DND-41 (cell line): ENCODE measurements at regions not wholly inside any gene's neighbourhood (a gene's known extent, or its start where the extent isn't known, plus 50 kb on each side); places are given as distances from the start of the nearest gene placed in this dataset.

Source experiments
- ATAC-seq: fragments of 200-7000 bp; cut with Tn5 transposase; 3 replicates; pipeline ENCODE4 v1.9.1; 2021; ENCODE audit warnings: low read depth; ENCODE audit not compliant: insufficient read depth
- DNase-seq: peaks from one replicate; pipeline ENCODE4 v3.0.0-alpha.2; 2020
- H2AFZ ChIP-seq: 2 replicates; pipeline ENCODE4 v1.6.0; 2012; ENCODE audit warnings: low read depth, low read length
- H3K27ac ChIP-seq: 2 replicates; pipeline ENCODE4 v1.5.1; 2012; ENCODE audit warnings: low read length, inconsistent platforms
- H3K27me3 ChIP-seq: fragments of 200-600 bp; sonication (generic); 2 replicates; pipeline ENCODE4 v1.6.0; 2012; ENCODE audit warnings: low read length, mild to moderate bottlenecking, inconsistent platforms; ENCODE audit not compliant: insufficient read depth, poor library complexity
- H3K36me3 ChIP-seq: 2 replicates; pipeline ENCODE4 v1.5.1; 2012; ENCODE audit warnings: low read length, inconsistent platforms; ENCODE audit not compliant: insufficient read depth
- H3K4me1 ChIP-seq: 2 replicates; pipeline ENCODE4 v1.5.1; 2012; ENCODE audit warnings: mild to moderate bottlenecking, low read length; ENCODE audit not compliant: insufficient read depth
- H3K4me2 ChIP-seq: 2 replicates; pipeline ENCODE4 v1.6.0; 2012; ENCODE audit warnings: mild to moderate bottlenecking, moderate library complexity, low read length, inconsistent platforms; ENCODE audit not compliant: insufficient read depth
- H3K4me3 ChIP-seq, 2 experiments: fragments of 200-600 bp in 1 of 2; shearing (Covaris generic) in 1 of 2; 2 replicates each; pipeline ENCODE4 v1.5.1; 2012 to 2016; ENCODE audit warnings: inconsistent platforms in 2 of 2, low read length in 2 of 2, mild to moderate bottlenecking in 2 of 2, low read depth in 1 of 2, moderate library complexity in 1 of 2
- H3K79me2 ChIP-seq: 2 replicates; pipeline ENCODE4 v1.6.0; 2012; ENCODE audit warnings: low read length, inconsistent platforms; ENCODE audit not compliant: insufficient read depth
- H3K9ac ChIP-seq: 2 replicates; pipeline ENCODE4 v1.6.0; 2012; ENCODE audit warnings: low read depth, mild to moderate bottlenecking, inconsistent platforms, low read length, moderate library complexity
- H3K9me3 ChIP-seq: 2 replicates; pipeline ENCODE4 v1.5.1; 2012; ENCODE audit warnings: low read length, moderate library complexity, mild to moderate bottlenecking, inconsistent platforms; ENCODE audit not compliant: insufficient read depth, severe bottlenecking
- H4K20me1 ChIP-seq: 2 replicates; pipeline ENCODE4 v1.6.0; 2012; ENCODE audit warnings: low read length; ENCODE audit not compliant: insufficient read depth
- EZH2 ChIP-seq: IDR thresholded peaks from 3 replicates; pipeline ENCODE4 v1.6.1; 2012; ENCODE audit warnings: borderline replicate concordance, low read depth, mild to moderate bottlenecking, moderate library complexity, low read length, inconsistent platforms; ENCODE audit not compliant: severe bottlenecking
- TF ChIP-seq, protein P1 (sequence below): IDR thresholded peaks from 2 replicates; pipeline ENCODE4 v1.5.1; 2012; ENCODE audit warnings: borderline replicate concordance, low read length, moderate library complexity, mild to moderate bottlenecking; ENCODE audit not compliant: poor library complexity, severe bottlenecking; ENCODE audit errors: extremely low read depth

GRCh38 chr6:11891547-11891946, 112.9 kb upstream of the ADTRP start:
- no peak overlapping the region for H2AFZ ChIP-seq
- DNase-seq (no peak), ATAC-seq (no peak)

GRCh38 chr6:11890849-11891248, 112.2 kb upstream of the ADTRP start:
- H3K9ac ChIP-seq: no peak overlapping the region
- no peak overlapping the region for H3K27ac ChIP-seq
- H3K36me3 ChIP-seq: no peaks in the 10 kb centered on the region
- DNase-seq (no peak), ATAC-seq (no peak)
- H2AFZ ChIP-seq: no peak overlapping the region
- H3K4me2 ChIP-seq: no peak overlapping the region
- no peaks in the 10 kb centered on the region for H3K9me3 ChIP-seq
- H3K4me1 ChIP-seq: no peaks in the 10 kb centered on the region
- no peaks in the 10 kb centered on the region for H3K79me2 ChIP-seq
- no peaks in the 10 kb centered on the region for H3K27me3 ChIP-seq
- H3K4me3 ChIP-seq: no peak overlapping the region
- no peak for TF ChIP-seq EZH2
- TF ChIP-seq, protein P1, sequence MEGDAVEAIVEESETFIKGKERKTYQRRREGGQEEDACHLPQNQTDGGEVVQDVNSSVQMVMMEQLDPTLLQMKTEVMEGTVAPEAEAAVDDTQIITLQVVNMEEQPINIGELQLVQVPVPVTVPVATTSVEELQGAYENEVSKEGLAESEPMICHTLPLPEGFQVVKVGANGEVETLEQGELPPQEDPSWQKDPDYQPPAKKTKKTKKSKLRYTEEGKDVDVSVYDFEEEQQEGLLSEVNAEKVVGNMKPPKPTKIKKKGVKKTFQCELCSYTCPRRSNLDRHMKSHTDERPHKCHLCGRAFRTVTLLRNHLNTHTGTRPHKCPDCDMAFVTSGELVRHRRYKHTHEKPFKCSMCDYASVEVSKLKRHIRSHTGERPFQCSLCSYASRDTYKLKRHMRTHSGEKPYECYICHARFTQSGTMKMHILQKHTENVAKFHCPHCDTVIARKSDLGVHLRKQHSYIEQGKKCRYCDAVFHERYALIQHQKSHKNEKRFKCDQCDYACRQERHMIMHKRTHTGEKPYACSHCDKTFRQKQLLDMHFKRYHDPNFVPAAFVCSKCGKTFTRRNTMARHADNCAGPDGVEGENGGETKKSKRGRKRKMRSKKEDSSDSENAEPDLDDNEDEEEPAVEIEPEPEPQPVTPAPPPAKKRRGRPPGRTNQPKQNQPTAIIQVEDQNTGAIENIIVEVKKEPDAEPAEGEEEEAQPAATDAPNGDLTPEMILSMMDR: no peak
- no peaks in the 10 kb centered on the region for H4K20me1 ChIP-seq

More at GRCh38 chr6:11891547-11891946, 112.9 kb upstream of the ADTRP start:
- no peaks in the 10 kb centered on the region for H3K79me2 ChIP-seq
- no peak overlapping the region for H3K9ac ChIP-seq
- no peak overlapping the region for H3K27ac ChIP-seq
- no peaks in the 10 kb centered on the region for H3K9me3 ChIP-seq
- no peaks in the 10 kb centered on the region for H3K27me3 ChIP-seq
- H3K4me2 ChIP-seq: no peak overlapping the region
- no peaks in the 10 kb centered on the region for H4K20me1 ChIP-seq
- TF ChIP-seq, protein P1: no peak
- TF ChIP-seq EZH2: no peak
- no peaks in the 10 kb centered on the region for H3K36me3 ChIP-seq
- no peaks in the 10 kb centered on the region for H3K4me1 ChIP-seq
- no peak overlapping the region for H3K4me3 ChIP-seq

DNA sequence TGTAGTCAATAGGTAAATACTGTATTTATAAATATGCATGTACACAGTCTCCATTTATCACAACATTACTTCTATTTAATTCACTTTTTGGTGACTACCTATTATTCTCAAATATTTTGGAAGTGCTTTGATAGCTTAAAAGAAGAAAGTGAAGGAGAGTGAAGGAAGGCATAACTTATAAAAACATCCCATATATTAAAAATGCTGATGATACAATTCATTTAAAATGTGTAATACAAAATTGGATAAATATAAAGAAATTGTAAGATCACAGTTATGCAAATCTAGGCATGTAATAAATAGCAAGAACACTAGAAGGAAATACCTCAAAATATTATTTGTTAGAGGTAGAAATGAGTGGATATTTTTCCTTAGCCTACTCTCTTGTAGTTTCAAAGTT, 111.6 kb upstream of the ADTRP start:
- Histone ChIP-seq H3K27ac (no peak overlapping the region), H4K20me1 (no peaks in the 10 kb centered on the region), H3K79me2 (no peaks in the 10 kb centered on the region), H3K36me3 (no peaks in the 10 kb centered on the region), H3K4me3 (no peak overlapping the region), H3K9me3 (no peaks in the 10 kb centered on the region), H3K9ac (no peak overlapping the region), H3K4me1 (no peaks in the 10 kb centered on the region), H3K27me3 (no peaks in the 10 kb centered on the region), H3K4me2 (no peak overlapping the region), H2AFZ (no peak overlapping the region)
- ATAC-seq (no peak), DNase-seq (no peak)
- TF ChIP-seq, protein P1: no peak
- no peak for TF ChIP-seq EZH2

- H3K9me3 ChIP-seq: no peaks in the 10 kb centered on the region
- H3K27ac ChIP-seq: no peak overlapping the region
- no peaks in the 10 kb centered on the region for H3K79me2 ChIP-seq
- no peak overlapping the region for H2AFZ ChIP-seq
- no peak overlapping the region for H3K9ac ChIP-seq
- no peak overlapping the region for H3K4me3 ChIP-seq
- no peaks in the 10 kb centered on the region for H3K36me3 ChIP-seq
- H4K20me1 ChIP-seq: no peaks in the 10 kb centered on the region
- TF ChIP-seq, protein P1: no peak
- no peak for TF ChIP-seq EZH2
- no peak for DNase-seq
- H3K27me3 ChIP-seq: no peaks in the 10 kb centered on the region
- no peak overlapping the region for H3K4me2 ChIP-seq
- no peak for ATAC-seq
- H3K4me1 ChIP-seq: no peaks in the 10 kb centered on the region
Observed at GRCh38 chr6:11889572-11889971, 111.0 kb upstream of the ADTRP start.
